SK-N-SH (cell line): ENCODE measurements at regions not wholly inside any gene's neighbourhood (a gene's known extent, or its start where the extent isn't known, plus 50 kb on each side); places are given as distances from the start of the nearest gene placed in this dataset.

Experiments
- CTCF ChIA-PET: fragments of 300-600, 350-600 bp; formaldehyde crosslinking; extraction: SDS; loops from one replicate; lab custom pipeline; 2021; lab: Yijun Ruan, JAX
- POLR2A ChIA-PET: fragments of 350-600 bp; sonication (Branson Sonifier 250); formaldehyde crosslinking; extraction: SDS; loops from one replicate; lab custom pipeline; 2020; ENCODE audit warnings: antibody characterized with exemption, inconsistent platforms; lab: Yijun Ruan, JAX
- DNase-seq: peaks from one replicate; pipeline ENCODE4 v3.0.0; 2012
- H2AFZ ChIP-seq: fragments of 200-600 bp; sonication (generic); 2 replicates; pipeline ENCODE4 v1.8.1; 2016; ENCODE audit warnings: antibody characterized with exemption, mild to moderate bottlenecking, low read depth
- H3F3A ChIP-seq: fragments of 200-600 bp; sonication (generic); replicated peaks from 2 replicates; pipeline ENCODE3; 2016; ENCODE audit warnings: antibody characterized with exemption, mild to moderate bottlenecking; ENCODE audit not compliant: insufficient read depth
- H3K27ac ChIP-seq, 2 experiments: fragments of 200-500 bp in 1 of 2; fragments of 200-600 bp in 1 of 2; sonication (Bioruptor generic) in 1 of 2; sonication (generic), shearing (Covaris generic) in 1 of 2; 2 replicates each; pipeline versions ENCODE4 v1.5.1 to v1.6.1; 2014 to 2016; ENCODE audit warnings: low read depth in 2 of 2, inconsistent platforms in 1 of 2, low read length in 1 of 2, mild to moderate bottlenecking in 1 of 2, mixed read lengths in 1 of 2
- H3K27me3 ChIP-seq: fragments of 200-600 bp; sonication (generic), shearing (Covaris generic); 2 replicates; pipeline ENCODE4 v1.6.1; 2016; ENCODE audit warnings: mixed run types; ENCODE audit not compliant: insufficient read depth
- H3K36me3 ChIP-seq, 2 experiments: fragments of 200-500 bp in 1 of 2; fragments of 200-600 bp in 1 of 2; sonication (Bioruptor generic) in 1 of 2; sonication (generic) in 1 of 2; replicated peaks in 1 of 2; 2 replicates each; pipeline versions ENCODE3 to v1.5.1; 2014 to 2016; ENCODE audit warnings: low read length in 1 of 2, mild to moderate bottlenecking in 1 of 2; ENCODE audit not compliant: insufficient read depth in 2 of 2, control insufficient read depth in 1 of 2
- H3K4me1 ChIP-seq, 2 experiments: fragments of 200-500 bp in 1 of 2; fragments of 200-600 bp in 1 of 2; sonication (Bioruptor generic) in 1 of 2; sonication (generic), shearing (Covaris generic) in 1 of 2; 2 replicates each; pipeline versions ENCODE4 v1.5.1 to v1.6.1; 2014 to 2016; ENCODE audit warnings: low read depth in 1 of 2, low read length in 1 of 2, mixed run types in 1 of 2; ENCODE audit not compliant: insufficient read depth in 2 of 2, control insufficient read depth in 1 of 2
- H3K4me2 ChIP-seq: fragments of 200-600 bp; sonication (generic), shearing (Covaris generic); 2 replicates; pipeline ENCODE4 v1.6.1; 2017; ENCODE audit warnings: mixed run types
- H3K4me3 ChIP-seq, 2 experiments: fragments of 200-500 bp in 1 of 2; fragments of 200-600 bp in 1 of 2; sonication (Bioruptor generic) in 1 of 2; sonication (generic), shearing (Covaris generic) in 1 of 2; 2 replicates each; pipeline versions ENCODE4 v1.5.1 to v1.8.1; 2014 to 2016; ENCODE audit warnings: low read depth in 2 of 2, inconsistent platforms in 1 of 2, low read length in 1 of 2, mild to moderate bottlenecking in 1 of 2, mixed read lengths in 1 of 2, moderate library complexity in 1 of 2
- H3K79me2 ChIP-seq: fragments of 200-600 bp; sonication (generic); 2 replicates; pipeline ENCODE4 v1.8.1; 2017; ENCODE audit warnings: mild to moderate bottlenecking; ENCODE audit not compliant: insufficient read depth
- H3K9ac ChIP-seq: fragments of 200-600 bp; sonication (generic); 2 replicates; pipeline ENCODE4 v1.6.1; 2017; ENCODE audit warnings: mixed run types
- H3K9me2 ChIP-seq: fragments of 200-600 bp; sonication (generic); 2 replicates; pipeline ENCODE4 v1.6.1; 2017; ENCODE audit warnings: mixed run types
- H3K9me3 ChIP-seq: fragments of 200-600 bp; sonication (generic); 2 replicates; pipeline ENCODE4 v1.6.1; 2017; ENCODE audit warnings: mixed run types, mild to moderate bottlenecking, moderate library complexity
- H4K20me1 ChIP-seq: fragments of 200-600 bp; sonication (generic); 2 replicates; pipeline ENCODE4 v1.6.1; 2017; ENCODE audit warnings: mild to moderate bottlenecking, mixed run types; ENCODE audit not compliant: insufficient read depth
- CHD2 ChIP-seq: fragments of 150-350 bp; IDR thresholded peaks from 2 replicates; pipeline ENCODE4 v1.6.1; 2018; ENCODE audit warnings: low read length; ENCODE audit not compliant: partially characterized antibody
- CTCF ChIP-seq: fragments of 200-600 bp; sonication (generic); IDR thresholded peaks from 2 replicates; pipeline ENCODE4 v1.6.1; 2017; ENCODE audit warnings: antibody characterized with exemption, mild to moderate bottlenecking, moderate library complexity
- EP300 ChIP-seq, 2 experiments: IDR thresholded peaks; 2 replicates each; pipeline versions ENCODE4 v1.4.0 to v1.6.1; 2012; ENCODE audit warnings: borderline replicate concordance in 1 of 2, low read depth in 1 of 2, low read length in 1 of 2
- FOXJ3 ChIP-seq: sonication (generic); formaldehyde crosslinking; IDR thresholded peaks from 2 replicates; pipeline ENCODE4 v1.5.1; 2020; ENCODE audit warnings: mild to moderate bottlenecking, missing genetic modification reagents
- IRF3 ChIP-seq: fragments of 150-350 bp; IDR thresholded peaks from 2 replicates; pipeline ENCODE4 v1.6.1; 2016; ENCODE audit warnings: mild to moderate bottlenecking, low read depth, low read length
- JUND ChIP-seq: IDR thresholded peaks from 2 replicates; pipeline ENCODE4 v1.4.0; 2012
- MAX ChIP-seq: IDR thresholded peaks from 2 replicates; pipeline ENCODE4 v1.4.0; 2012; ENCODE audit warnings: low read depth
- MXI1 ChIP-seq: IDR thresholded peaks from 2 replicates; pipeline ENCODE4 v1.6.1; 2012; ENCODE audit warnings: mild to moderate bottlenecking, low read depth, low read length, improper control_type of control experiment
- NRF1 ChIP-seq: IDR thresholded peaks from 2 replicates; pipeline ENCODE4 v1.6.1; 2012; ENCODE audit warnings: low read depth, mild to moderate bottlenecking, low read length
- PBX3 ChIP-seq: IDR thresholded peaks from 2 replicates; pipeline ENCODE4; 2012
- POLR2AphosphoS5 ChIP-seq: IDR thresholded peaks from 2 replicates; pipeline ENCODE4 v1.6.1; 2012; ENCODE audit warnings: low read depth, low read length
- RAD21 ChIP-seq: IDR thresholded peaks from 2 replicates; pipeline ENCODE4 v1.6.1; 2012; ENCODE audit warnings: mild to moderate bottlenecking, low read length
- RFX5 ChIP-seq: IDR thresholded peaks from 2 replicates; pipeline ENCODE4 v1.6.1; 2012; ENCODE audit warnings: mild to moderate bottlenecking, improper control_type of control experiment, low read length
- RXRA ChIP-seq: IDR thresholded peaks from 2 replicates; pipeline ENCODE4 v1.4.0; 2012; ENCODE audit warnings: low read depth, mild to moderate bottlenecking, borderline replicate concordance
- SIN3A ChIP-seq: IDR thresholded peaks from 2 replicates; pipeline ENCODE4 v1.6.1; 2012; ENCODE audit warnings: low read depth, mild to moderate bottlenecking, low read length, moderate library complexity, borderline replicate concordance
- SMC3 ChIP-seq: IDR thresholded peaks from 2 replicates; pipeline ENCODE4 v1.6.1; 2012; ENCODE audit warnings: low read depth, low read length, improper control_type of control experiment
- TAF1 ChIP-seq: IDR thresholded peaks from 2 replicates; pipeline ENCODE4 v1.6.1; 2012; ENCODE audit warnings: low read depth, mild to moderate bottlenecking, low read length, moderate library complexity, borderline replicate concordance
- TCF12 ChIP-seq: IDR thresholded peaks from 2 replicates; pipeline ENCODE4 v1.4.0; 2012
- USF1 ChIP-seq: IDR thresholded peaks from 2 replicates; pipeline ENCODE4 v1.4.0; 2012; ENCODE audit warnings: low read depth, borderline replicate concordance
- USF2 ChIP-seq: fragments of 150-350 bp; IDR thresholded peaks from 2 replicates; pipeline ENCODE4 v1.6.1; 2017; ENCODE audit warnings: antibody characterized with exemption, low read length, low read depth, borderline replicate concordance
- YY1 ChIP-seq: IDR thresholded peaks from 2 replicates; pipeline ENCODE4 v1.4.0; 2012; ENCODE audit warnings: low read depth, mild to moderate bottlenecking
- WGBS: methylation state at CpG from one replicate; pipeline ENCODE4 v1.1.6; 2017; ENCODE audit warnings: low lambda C conversion rate; 5-methylcytosine and 5-hydroxymethylcytosine counted together

GRCh38 chr4:60737858-60738257 lies 462.3 kb upstream of the ADGRL3 start:
- H3K27me3 ChIP-seq, result no peaks in the 10 kb centered on the region
- H3K9me3 ChIP-seq, result no peaks in the 10 kb centered on the region
- ChIA-PET CTCF (no interaction called here), POLR2A (no interaction called here)
- H3K4me2 ChIP-seq, result no peak overlapping the region
- H3K79me2 ChIP-seq, result no peaks in the 10 kb centered on the region
- no peak for DNase-seq
- no peaks in the 10 kb centered on the region for H3K4me1 ChIP-seq
- no peaks in the 10 kb centered on the region for H3K36me3 ChIP-seq
- H3K27ac ChIP-seq, result no peak overlapping the region
- no peaks in the 10 kb centered on the region for H4K20me1 ChIP-seq
- no peak overlapping the region for H2AFZ ChIP-seq
- no peaks in the 10 kb centered on the region for H3K9me2 ChIP-seq
- WGBS, result 13% methylated on average over 2 of the region's 2 CpGs
- no peaks in the 10 kb centered on the region for H3F3A ChIP-seq
- H3K9ac ChIP-seq, result no peak overlapping the region
- TF ChIP-seq TAF1 (no peak), SIN3A (no peak), MXI1 (no peak), SMC3 (no peak), YY1 (no peak), EP300 (IDR thresholded peaks at IDR 0.05; ENCODE audit: borderline replicate concordance in 1 of 2, low read depth in 1 of 2, low read length in 1 of 2) (no peak), MAX (no peak), POLR2AphosphoS5 (no peak), CHD2 (no peak)
- H3K4me3 ChIP-seq, result no peak overlapping the region

GRCh38 chr4:60743654-60744053 lies 456.5 kb upstream of the ADGRL3 start:
- 52% methylated on average over 1 of the region's 1 CpG for WGBS
- no peak overlapping the region for H3K9ac ChIP-seq

More at GRCh38 chr4:60743654-60744053, 456.5 kb upstream of the ADGRL3 start:
- no peaks in the 10 kb centered on the region for H3K36me3 ChIP-seq
- CTCF ChIA-PET, result no interaction called here
- POLR2A ChIA-PET, result no interaction called here
- H3K79me2 ChIP-seq, result no peaks in the 10 kb centered on the region
- H3F3A ChIP-seq, result no peaks in the 10 kb centered on the region
- H2AFZ ChIP-seq, result peak overlapping the region; percentile 38; the same call in 1 of the 2 replicates
- H3K4me1 ChIP-seq, result peaks cover 0 to 7% of the 10 kb centered on the region in 2 experiments; a peak in 1 of 4 replicates
- no peaks in the 10 kb centered on the region for H3K27me3 ChIP-seq
- H3K27ac ChIP-seq, result no peak overlapping the region
- no peaks in the 10 kb centered on the region for H3K9me3 ChIP-seq
- H3K9me2 ChIP-seq, result no peaks in the 10 kb centered on the region
- H3K4me3 ChIP-seq, result no peak overlapping the region
- TF ChIP-seq FOXJ3, result no peak
- TF ChIP-seq TCF12, result no peak
- TF ChIP-seq PBX3, result no peak
- no peak for TF ChIP-seq USF2
- TF ChIP-seq MAX, result no peak
- no peak for TF ChIP-seq NRF1
- no peak for TF ChIP-seq POLR2AphosphoS5
- TF ChIP-seq SIN3A, result no peak
- TF ChIP-seq RXRA, result no peak
- no peak for TF ChIP-seq USF1
- TF ChIP-seq RAD21, result no peak
- TF ChIP-seq IRF3, result no peak
- no peak for TF ChIP-seq TAF1
- no peak for TF ChIP-seq JUND
- TF ChIP-seq RFX5, result no peak
- TF ChIP-seq CTCF, result no peak
- no peak for TF ChIP-seq YY1
- TF ChIP-seq, all 33 proteins: peak for 0
- no peak overlapping the region for H3K4me2 ChIP-seq
- no peaks in the 10 kb centered on the region for H4K20me1 ChIP-seq
- no peak for DNase-seq
